ENCODE measurements at regions not wholly inside any gene's neighbourhood (a gene's known extent, or its start where the extent isn't known, plus 50 kb on each side); places are given as distances from the start of the nearest gene placed in this dataset.

DNA sequence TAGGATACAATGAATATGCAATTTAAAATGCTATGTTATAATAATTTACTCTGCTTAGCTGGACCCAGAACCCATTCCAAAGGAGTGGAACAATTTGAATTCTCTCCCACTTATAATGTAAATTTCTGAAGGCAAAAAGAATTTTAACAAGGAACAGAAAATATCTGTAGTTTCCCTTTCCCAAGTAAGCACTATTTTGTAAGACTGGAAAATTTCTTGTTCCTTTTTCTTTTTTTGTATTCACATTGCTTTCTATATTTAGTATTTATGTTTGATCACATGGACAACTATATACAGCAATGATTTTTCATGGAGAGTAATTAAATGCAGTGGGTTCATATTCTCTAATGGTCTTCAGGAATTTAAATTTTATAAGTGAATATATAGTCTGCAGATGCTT, 127.4 kb downstream of the GPR85 start:
- no peak for TF ChIP-seq CTCF (IDR thresholded peaks at IDR 0.05)
- TF ChIP-seq POLR2A (IDR thresholded peaks at IDR 0.05) = no peak
